ENCODE measurements at regions not wholly inside any gene's neighbourhood (a gene's known extent, or its start where the extent isn't known, plus 50 kb on each side); places are given as distances from the start of the nearest gene placed in this dataset.

GRCh38 chr7:18288322-18289037 is 207.1 kb upstream of the HDAC9 start:
- no peaks in the 10 kb centered on the region for H3K36me3 ChIP-seq (ENCODE audit: insufficient read depth, low read length)
- H3K4me3 ChIP-seq (ENCODE audit: low read length): no peak overlapping the region
- no peak overlapping the region for H2AFZ ChIP-seq (ENCODE audit: low read length)
- H3K9ac ChIP-seq (ENCODE audit: low read length): no peak overlapping the region
- H3K9me2 ChIP-seq (replicated peaks; ENCODE audit: insufficient read depth, low read length): no peaks in the 10 kb centered on the region
- H3K27ac ChIP-seq (ENCODE audit: low read length): no peak overlapping the region
- no peaks in the 10 kb centered on the region for H3K9me3 ChIP-seq (ENCODE audit: low read length)
- no peaks in the 10 kb centered on the region for H3K27me3 ChIP-seq (ENCODE audit: low read length)
- no peak for DNase-seq
- H3K4me1 ChIP-seq (ENCODE audit: low read length): no peaks in the 10 kb centered on the region
- no peak overlapping the region for H3K4me2 ChIP-seq (ENCODE audit: low read depth, low read length, poor library complexity, severe bottlenecking)
- no peaks in the 10 kb centered on the region for H3K79me2 ChIP-seq (ENCODE audit: low read length)
- no peaks in the 10 kb centered on the region for H4K20me1 ChIP-seq (ENCODE audit: insufficient read depth, low read depth, low read length)

GRCh38 chr7:18289788-18290187 is 205.8 kb upstream of the HDAC9 start:
- H3K9me2 ChIP-seq (replicated peaks; ENCODE audit: insufficient read depth, low read length): no peaks in the 10 kb centered on the region
- H3K4me3 ChIP-seq (ENCODE audit: low read length): no peak overlapping the region
- no peaks in the 10 kb centered on the region for H3K4me1 ChIP-seq (ENCODE audit: low read length)
- no peak overlapping the region for H2AFZ ChIP-seq (ENCODE audit: low read length)
- no peaks in the 10 kb centered on the region for H3K36me3 ChIP-seq (ENCODE audit: insufficient read depth, low read length)
- no peaks in the 10 kb centered on the region for H3K79me2 ChIP-seq (ENCODE audit: low read length)
- no peaks in the 10 kb centered on the region for H3K9me3 ChIP-seq (ENCODE audit: low read length)
- H3K9ac ChIP-seq (ENCODE audit: low read length): no peak overlapping the region
- DNase-seq: no peak
- no peaks in the 10 kb centered on the region for H4K20me1 ChIP-seq (ENCODE audit: insufficient read depth, low read depth, low read length)
- H3K4me2 ChIP-seq (ENCODE audit: low read depth, low read length, poor library complexity, severe bottlenecking): no peak overlapping the region
- H3K27ac ChIP-seq (ENCODE audit: low read length): no peak overlapping the region
- H3K27me3 ChIP-seq (ENCODE audit: low read length): no peaks in the 10 kb centered on the region

- Histone ChIP-seq H3K4me3 (ENCODE audit: low read length) (no peak overlapping the region), H4K20me1 (ENCODE audit: insufficient read depth, low read depth, low read length) (no peaks in the 10 kb centered on the region), H3K4me1 (ENCODE audit: low read length) (no peaks in the 10 kb centered on the region), H3K9me3 (ENCODE audit: low read length) (no peaks in the 10 kb centered on the region), H3K27ac (ENCODE audit: low read length) (no peak overlapping the region), H3K4me2 (ENCODE audit: low read depth, low read length, poor library complexity, severe bottlenecking) (no peak overlapping the region), H3K9me2 (replicated peaks; ENCODE audit: insufficient read depth, low read length) (no peaks in the 10 kb centered on the region), H3K79me2 (ENCODE audit: low read length) (no peaks in the 10 kb centered on the region), H3K36me3 (ENCODE audit: insufficient read depth, low read length) (no peaks in the 10 kb centered on the region), H2AFZ (ENCODE audit: low read length) (no peak overlapping the region), H3K27me3 (ENCODE audit: low read length) (no peaks in the 10 kb centered on the region), H3K9ac (ENCODE audit: low read length) (no peak overlapping the region)
- DNase-seq: no peak
Measured at GRCh38 chr7:18290223-18290622, 205.3 kb upstream of the HDAC9 start.

GRCh38 chr7:18290865-18291264 is 204.7 kb upstream of the HDAC9 start:
- no peak overlapping the region for H3K4me3 ChIP-seq (ENCODE audit: low read length)
- no peaks in the 10 kb centered on the region for H3K36me3 ChIP-seq (ENCODE audit: insufficient read depth, low read length)
- H3K27me3 ChIP-seq (ENCODE audit: low read length): no peaks in the 10 kb centered on the region
- no peaks in the 10 kb centered on the region for H3K4me1 ChIP-seq (ENCODE audit: low read length)
- H3K4me2 ChIP-seq (ENCODE audit: low read depth, low read length, poor library complexity, severe bottlenecking): no peak overlapping the region
- no peaks in the 10 kb centered on the region for H4K20me1 ChIP-seq (ENCODE audit: insufficient read depth, low read depth, low read length)
- H3K9ac ChIP-seq (ENCODE audit: low read length): no peak overlapping the region
- H3K9me3 ChIP-seq (ENCODE audit: low read length): no peaks in the 10 kb centered on the region
- no peak for DNase-seq
- H2AFZ ChIP-seq (ENCODE audit: low read length): no peak overlapping the region
- H3K79me2 ChIP-seq (ENCODE audit: low read length): no peaks in the 10 kb centered on the region
- no peaks in the 10 kb centered on the region for H3K9me2 ChIP-seq (replicated peaks; ENCODE audit: insufficient read depth, low read length)
- no peak overlapping the region for H3K27ac ChIP-seq (ENCODE audit: low read length)

- no peaks in the 10 kb centered on the region for H3K4me1 ChIP-seq (ENCODE audit: low read length)
- H3K27ac ChIP-seq (ENCODE audit: low read length): no peak overlapping the region
- H3K4me2 ChIP-seq (ENCODE audit: low read depth, low read length, poor library complexity, severe bottlenecking): no peak overlapping the region
- H3K79me2 ChIP-seq (ENCODE audit: low read length): no peaks in the 10 kb centered on the region
- H4K20me1 ChIP-seq (ENCODE audit: insufficient read depth, low read depth, low read length): no peaks in the 10 kb centered on the region
- no peaks in the 10 kb centered on the region for H3K9me3 ChIP-seq (ENCODE audit: low read length)
- H2AFZ ChIP-seq (ENCODE audit: low read length): no peak overlapping the region
- H3K27me3 ChIP-seq (ENCODE audit: low read length): no peaks in the 10 kb centered on the region
- DNase-seq: no peak
- no peaks in the 10 kb centered on the region for H3K36me3 ChIP-seq (ENCODE audit: insufficient read depth, low read length)
- H3K4me3 ChIP-seq (ENCODE audit: low read length): no peak overlapping the region
- no peak overlapping the region for H3K9ac ChIP-seq (ENCODE audit: low read length)
- H3K9me2 ChIP-seq (replicated peaks; ENCODE audit: insufficient read depth, low read length): no peaks in the 10 kb centered on the region
Measured at GRCh38 chr7:18292584-18292983, 203.0 kb upstream of the HDAC9 start.

GRCh38 chr7:18293759-18294158 is 201.8 kb upstream of the HDAC9 start:
- Histone ChIP-seq H3K79me2 (ENCODE audit: low read length) (no peaks in the 10 kb centered on the region), H3K27me3 (ENCODE audit: low read length) (no peaks in the 10 kb centered on the region), H2AFZ (ENCODE audit: low read length) (no peak overlapping the region), H4K20me1 (ENCODE audit: insufficient read depth, low read depth, low read length) (no peaks in the 10 kb centered on the region), H3K9ac (ENCODE audit: low read length) (no peak overlapping the region), H3K4me3 (ENCODE audit: low read length) (no peak overlapping the region), H3K4me1 (ENCODE audit: low read length) (no peaks in the 10 kb centered on the region), H3K36me3 (ENCODE audit: insufficient read depth, low read length) (no peaks in the 10 kb centered on the region), H3K27ac (ENCODE audit: low read length) (no peak overlapping the region), H3K9me3 (ENCODE audit: low read length) (no peaks in the 10 kb centered on the region), H3K4me2 (ENCODE audit: low read depth, low read length, poor library complexity, severe bottlenecking) (no peak overlapping the region), H3K9me2 (replicated peaks; ENCODE audit: insufficient read depth, low read length) (no peaks in the 10 kb centered on the region)
- DNase-seq: no peak

GRCh38 chr7:18294411-18294810 is 201.1 kb upstream of the HDAC9 start:
- Histone ChIP-seq H3K27ac (ENCODE audit: low read length) (no peak overlapping the region), H3K36me3 (ENCODE audit: insufficient read depth, low read length) (no peaks in the 10 kb centered on the region), H3K4me2 (ENCODE audit: low read depth, low read length, poor library complexity, severe bottlenecking) (no peak overlapping the region), H3K9me2 (replicated peaks; ENCODE audit: insufficient read depth, low read length) (no peaks in the 10 kb centered on the region), H3K4me1 (ENCODE audit: low read length) (no peaks in the 10 kb centered on the region), H4K20me1 (ENCODE audit: insufficient read depth, low read depth, low read length) (no peaks in the 10 kb centered on the region), H3K27me3 (ENCODE audit: low read length) (no peaks in the 10 kb centered on the region), H2AFZ (ENCODE audit: low read length) (no peak overlapping the region), H3K79me2 (ENCODE audit: low read length) (no peaks in the 10 kb centered on the region), H3K9me3 (ENCODE audit: low read length) (no peaks in the 10 kb centered on the region), H3K4me3 (ENCODE audit: low read length) (no peak overlapping the region), H3K9ac (ENCODE audit: low read length) (no peak overlapping the region)
- no peak for DNase-seq

- H3K4me3 ChIP-seq (ENCODE audit: low read length): no peak overlapping the region
- H2AFZ ChIP-seq (ENCODE audit: low read length): no peak overlapping the region
- no peak overlapping the region for H3K27ac ChIP-seq (ENCODE audit: low read length)
- no peaks in the 10 kb centered on the region for H3K9me2 ChIP-seq (replicated peaks; ENCODE audit: insufficient read depth, low read length)
- no peaks in the 10 kb centered on the region for H3K79me2 ChIP-seq (ENCODE audit: low read length)
- no peaks in the 10 kb centered on the region for H4K20me1 ChIP-seq (ENCODE audit: insufficient read depth, low read depth, low read length)
- no peak for DNase-seq
- H3K4me2 ChIP-seq (ENCODE audit: low read depth, low read length, poor library complexity, severe bottlenecking): no peak overlapping the region
- H3K9me3 ChIP-seq (ENCODE audit: low read length): no peaks in the 10 kb centered on the region
- H3K9ac ChIP-seq (ENCODE audit: low read length): no peak overlapping the region
- no peaks in the 10 kb centered on the region for H3K4me1 ChIP-seq (ENCODE audit: low read length)
- no peaks in the 10 kb centered on the region for H3K36me3 ChIP-seq (ENCODE audit: insufficient read depth, low read length)
- no peaks in the 10 kb centered on the region for H3K27me3 ChIP-seq (ENCODE audit: low read length)
Measured at GRCh38 chr7:18295781-18296423, 199.6 kb upstream of the HDAC9 start.
